GM12892 (cell line): ENCODE measurements at regions not wholly inside any gene's neighbourhood (a gene's known extent, or its start where the extent isn't known, plus 50 kb on each side); places are given as distances from the start of the nearest gene placed in this dataset.

Source experiments
- POLR2A ChIP-seq: IDR thresholded peaks from 2 replicates; pipeline ENCODE4 v1.6.1; 2011; ENCODE audit warnings: low read depth, low read length, control low read depth
- POLR2AphosphoS5 ChIP-seq: IDR thresholded peaks from 2 replicates; pipeline ENCODE4 v1.6.1; 2011; ENCODE audit warnings: low read depth, low read length, control low read depth
- TAF1 ChIP-seq: IDR thresholded peaks from 2 replicates; pipeline ENCODE4 v1.6.1; 2011; ENCODE audit warnings: low read depth, mild to moderate bottlenecking, control low read depth, low read length, borderline replicate concordance

GRCh38 chr11:130601141-130601540 is 152.7 kb downstream of the ADAMTS15 start:
- no peak for TF ChIP-seq TAF1
- TF ChIP-seq POLR2A: no peak
- no peak for TF ChIP-seq POLR2AphosphoS5
